ENCODE measurements at regions not wholly inside any gene's neighbourhood (a gene's known extent, or its start where the extent isn't known, plus 50 kb on each side); places are given as distances from the start of the nearest gene placed in this dataset.

GRCh38 chrX:38856670-38857265, 55.5 kb downstream of the MID1IP1 start:
- Histone ChIP-seq H3K27me3 (ENCODE audit: insufficient read depth, low read length) (no peaks in the 10 kb centered on the region), H3K4me3 (ENCODE audit: low read length) (no peak overlapping the region), H3K9me3 (ENCODE audit: low read depth, low read length) (no peaks in the 10 kb centered on the region), H3K4me1 (ENCODE audit: insufficient read depth, low read length) (peaks cover 7% of the 10 kb centered on the region)

GRCh38 chrX:38857736-38858523, 56.7 kb downstream of the MID1IP1 start:
- Histone ChIP-seq H3K9me3 (ENCODE audit: low read depth, low read length) (no peaks in the 10 kb centered on the region), H3K27me3 (ENCODE audit: insufficient read depth, low read length) (no peaks in the 10 kb centered on the region), H3K4me1 (ENCODE audit: insufficient read depth, low read length) (peaks cover 18% of the 10 kb centered on the region), H3K4me3 (ENCODE audit: low read length) (no peak overlapping the region)

- Histone ChIP-seq H3K4me3 (ENCODE audit: low read length) (no peak overlapping the region), H3K27me3 (ENCODE audit: insufficient read depth, low read length) (no peaks in the 10 kb centered on the region), H3K9me3 (ENCODE audit: low read depth, low read length) (no peaks in the 10 kb centered on the region), H3K4me1 (ENCODE audit: insufficient read depth, low read length) (peaks cover 26% of the 10 kb centered on the region)
These were observed 58.3 kb downstream of the MID1IP1 start for GRCh38 chrX:38859602-38860001.

GRCh38 chrX:38860106-38861013, 59.1 kb downstream of the MID1IP1 start:
- no peak overlapping the region for H3K4me3 ChIP-seq (ENCODE audit: low read length)
- H3K9me3 ChIP-seq (ENCODE audit: low read depth, low read length): no peaks in the 10 kb centered on the region
- peaks cover 26% of the 10 kb centered on the region for H3K4me1 ChIP-seq (ENCODE audit: insufficient read depth, low read length)
- no peaks in the 10 kb centered on the region for H3K27me3 ChIP-seq (ENCODE audit: insufficient read depth, low read length)

GRCh38 chrX:38861489-38861888, 60.2 kb downstream of the MID1IP1 start:
- no peaks in the 10 kb centered on the region for H3K9me3 ChIP-seq (ENCODE audit: low read depth, low read length)
- H3K27me3 ChIP-seq (ENCODE audit: insufficient read depth, low read length): no peaks in the 10 kb centered on the region
- H3K4me3 ChIP-seq (ENCODE audit: low read length): no peak overlapping the region
- H3K4me1 ChIP-seq (ENCODE audit: insufficient read depth, low read length): peaks cover 26% of the 10 kb centered on the region

- H3K9me3 ChIP-seq (ENCODE audit: low read depth, low read length): no peaks in the 10 kb centered on the region
- no peak overlapping the region for H3K4me3 ChIP-seq (ENCODE audit: low read length)
- H3K4me1 ChIP-seq (ENCODE audit: insufficient read depth, low read length): peaks cover 26% of the 10 kb centered on the region
These were observed 60.8 kb downstream of the MID1IP1 start for GRCh38 chrX:38862100-38862499.

GRCh38 chrX:38864165-38864564, 62.9 kb downstream of the MID1IP1 start:
- Histone ChIP-seq H3K4me3 (ENCODE audit: low read length) (no peak overlapping the region), H3K4me1 (ENCODE audit: insufficient read depth, low read length) (peaks cover 40% of the 10 kb centered on the region)

More at GRCh38 chrX:38862100-38862499, 60.8 kb downstream of the MID1IP1 start:
- no peaks in the 10 kb centered on the region for H3K27me3 ChIP-seq (ENCODE audit: insufficient read depth, low read length)

GRCh38 chrX:38868321-38868720, 67.1 kb downstream of the MID1IP1 start:
- Histone ChIP-seq H3K4me1 (ENCODE audit: insufficient read depth, low read length) (peaks cover 36% of the 10 kb centered on the region), H3K4me3 (ENCODE audit: low read length) (no peak overlapping the region), H3K27me3 (ENCODE audit: insufficient read depth, low read length) (no peaks in the 10 kb centered on the region), H3K9me3 (ENCODE audit: low read depth, low read length) (no peaks in the 10 kb centered on the region)

More at GRCh38 chrX:38864165-38864564, 62.9 kb downstream of the MID1IP1 start:
- H3K9me3 ChIP-seq (ENCODE audit: low read depth, low read length): no peaks in the 10 kb centered on the region
- H3K27me3 ChIP-seq (ENCODE audit: insufficient read depth, low read length): no peaks in the 10 kb centered on the region

- Histone ChIP-seq H3K4me3 (ENCODE audit: low read length) (no peak overlapping the region), H3K4me1 (ENCODE audit: insufficient read depth, low read length) (peaks cover 32% of the 10 kb centered on the region), H3K9me3 (ENCODE audit: low read depth, low read length) (no peaks in the 10 kb centered on the region), H3K27me3 (ENCODE audit: insufficient read depth, low read length) (no peaks in the 10 kb centered on the region)
These were observed 67.7 kb downstream of the MID1IP1 start for GRCh38 chrX:38868941-38869401.

GRCh38 chrX:38870361-38870895, 69.2 kb downstream of the MID1IP1 start:
- no peak overlapping the region for H3K4me3 ChIP-seq (ENCODE audit: low read length)
- peaks cover 32% of the 10 kb centered on the region for H3K4me1 ChIP-seq (ENCODE audit: insufficient read depth, low read length)
- H3K27me3 ChIP-seq (ENCODE audit: insufficient read depth, low read length): no peaks in the 10 kb centered on the region
- no peaks in the 10 kb centered on the region for H3K9me3 ChIP-seq (ENCODE audit: low read depth, low read length)

GRCh38 chrX:38871129-38872029, 70.1 kb downstream of the MID1IP1 start:
- peaks cover 32% of the 10 kb centered on the region for H3K4me1 ChIP-seq (ENCODE audit: insufficient read depth, low read length)
- H3K9me3 ChIP-seq (ENCODE audit: low read depth, low read length): no peaks in the 10 kb centered on the region
- no peak overlapping the region for H3K4me3 ChIP-seq (ENCODE audit: low read length)

GRCh38 chrX:38877366-38877765, 76.1 kb downstream of the MID1IP1 start:
- H3K4me3 ChIP-seq (ENCODE audit: low read length): no peak overlapping the region
- no peaks in the 10 kb centered on the region for H3K27me3 ChIP-seq (ENCODE audit: insufficient read depth, low read length)
- H3K4me1 ChIP-seq (ENCODE audit: insufficient read depth, low read length): peaks cover 26% of the 10 kb centered on the region
- no peaks in the 10 kb centered on the region for H3K9me3 ChIP-seq (ENCODE audit: low read depth, low read length)

More at GRCh38 chrX:38871129-38872029, 70.1 kb downstream of the MID1IP1 start:
- no peaks in the 10 kb centered on the region for H3K27me3 ChIP-seq (ENCODE audit: insufficient read depth, low read length)

GRCh38 chrX:38878641-38879340, 77.5 kb downstream of the MID1IP1 start:
- H3K27me3 ChIP-seq (ENCODE audit: insufficient read depth, low read length): no peaks in the 10 kb centered on the region
- peaks cover 26% of the 10 kb centered on the region for H3K4me1 ChIP-seq (ENCODE audit: insufficient read depth, low read length)
- no peak overlapping the region for H3K4me3 ChIP-seq (ENCODE audit: low read length)
- H3K9me3 ChIP-seq (ENCODE audit: low read depth, low read length): no peaks in the 10 kb centered on the region
